ENCODE measurements at regions not wholly inside any gene's neighbourhood (a gene's known extent, or its start where the extent isn't known, plus 50 kb on each side); places are given as distances from the start of the nearest gene placed in this dataset.

DNA sequence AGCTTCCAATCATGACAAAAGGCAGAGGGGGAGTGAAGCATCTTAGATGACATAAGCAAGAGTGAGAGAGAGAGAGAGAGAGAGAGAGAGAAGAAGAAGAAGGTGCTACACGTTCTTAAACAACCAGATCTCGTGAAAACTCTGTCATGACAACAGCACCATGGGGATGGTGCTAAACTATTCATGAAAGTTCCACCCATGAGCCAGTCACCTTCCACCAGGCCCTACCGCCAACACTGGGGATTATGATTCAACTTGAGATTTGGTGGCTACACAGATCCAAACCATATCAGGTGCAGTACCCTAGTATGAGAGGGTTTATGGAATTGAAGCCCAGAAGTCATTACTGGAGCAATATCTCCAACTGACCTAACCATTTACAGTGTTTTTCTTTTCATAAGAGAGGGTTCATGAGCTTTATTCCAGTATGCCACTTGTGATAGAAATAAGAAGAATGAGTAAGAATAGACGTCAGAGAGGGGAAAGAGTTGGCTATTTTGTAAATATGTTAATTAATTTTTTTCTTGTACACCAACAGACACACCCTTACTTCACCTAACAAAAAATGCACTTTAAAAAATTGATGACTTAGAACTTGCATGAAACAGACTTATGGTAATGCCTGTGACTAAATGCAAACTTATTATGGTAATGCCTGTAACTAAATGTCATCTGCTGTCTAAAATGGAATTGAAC lies 680.4 kb upstream of the ITGA1 start:
- TF ChIP-seq, protein P1, sequence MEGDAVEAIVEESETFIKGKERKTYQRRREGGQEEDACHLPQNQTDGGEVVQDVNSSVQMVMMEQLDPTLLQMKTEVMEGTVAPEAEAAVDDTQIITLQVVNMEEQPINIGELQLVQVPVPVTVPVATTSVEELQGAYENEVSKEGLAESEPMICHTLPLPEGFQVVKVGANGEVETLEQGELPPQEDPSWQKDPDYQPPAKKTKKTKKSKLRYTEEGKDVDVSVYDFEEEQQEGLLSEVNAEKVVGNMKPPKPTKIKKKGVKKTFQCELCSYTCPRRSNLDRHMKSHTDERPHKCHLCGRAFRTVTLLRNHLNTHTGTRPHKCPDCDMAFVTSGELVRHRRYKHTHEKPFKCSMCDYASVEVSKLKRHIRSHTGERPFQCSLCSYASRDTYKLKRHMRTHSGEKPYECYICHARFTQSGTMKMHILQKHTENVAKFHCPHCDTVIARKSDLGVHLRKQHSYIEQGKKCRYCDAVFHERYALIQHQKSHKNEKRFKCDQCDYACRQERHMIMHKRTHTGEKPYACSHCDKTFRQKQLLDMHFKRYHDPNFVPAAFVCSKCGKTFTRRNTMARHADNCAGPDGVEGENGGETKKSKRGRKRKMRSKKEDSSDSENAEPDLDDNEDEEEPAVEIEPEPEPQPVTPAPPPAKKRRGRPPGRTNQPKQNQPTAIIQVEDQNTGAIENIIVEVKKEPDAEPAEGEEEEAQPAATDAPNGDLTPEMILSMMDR (IDR thresholded peaks at IDR 0.05; ENCODE audit: insufficient read depth, low read length, poor library complexity, severe bottlenecking), result no peak
- DNase-seq (ENCODE audit: low read depth), result no peak

DNA sequence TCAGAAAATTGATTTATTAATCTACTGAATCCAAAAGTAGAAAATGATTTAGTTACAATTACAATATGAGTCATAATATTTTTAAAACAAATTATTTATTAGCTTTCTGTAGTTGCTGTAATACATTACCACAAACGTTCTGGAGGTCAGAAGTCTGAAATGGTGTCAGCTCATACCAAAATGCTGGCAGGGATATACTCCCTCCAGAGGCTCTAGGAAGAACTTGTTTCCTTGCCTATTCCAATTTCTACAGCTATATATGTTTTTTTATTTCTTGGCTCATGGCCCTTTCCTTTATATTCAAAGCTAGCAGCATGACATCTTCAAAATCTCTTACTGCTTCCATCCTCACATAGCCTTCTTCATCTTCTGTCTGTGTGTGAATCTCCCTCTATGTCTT lies 667.9 kb upstream of the ITGA1 start:
- DNase-seq (ENCODE audit: low read depth), result no peak
- Histone ChIP-seq H3K36me3 (ENCODE audit: control insufficient read depth, insufficient read depth, low read length) (no peaks in the 10 kb centered on the region), H3K4me3 (ENCODE audit: low read depth, low read length) (no peak overlapping the region), H3K27me3 (ENCODE audit: control insufficient read depth, insufficient read depth, low read length) (no peaks in the 10 kb centered on the region)
- TF ChIP-seq, protein P1 (IDR thresholded peaks at IDR 0.05; ENCODE audit: insufficient read depth, low read length, poor library complexity, severe bottlenecking), result no peak

More for the DNA sequence above, 680.4 kb upstream of the ITGA1 start:
- no peaks in the 10 kb centered on the region for H3K27me3 ChIP-seq (ENCODE audit: control insufficient read depth, insufficient read depth, low read length)
- no peaks in the 10 kb centered on the region for H3K36me3 ChIP-seq (ENCODE audit: control insufficient read depth, insufficient read depth, low read length)
- no peak overlapping the region for H3K4me3 ChIP-seq (ENCODE audit: low read depth, low read length)

DNA sequence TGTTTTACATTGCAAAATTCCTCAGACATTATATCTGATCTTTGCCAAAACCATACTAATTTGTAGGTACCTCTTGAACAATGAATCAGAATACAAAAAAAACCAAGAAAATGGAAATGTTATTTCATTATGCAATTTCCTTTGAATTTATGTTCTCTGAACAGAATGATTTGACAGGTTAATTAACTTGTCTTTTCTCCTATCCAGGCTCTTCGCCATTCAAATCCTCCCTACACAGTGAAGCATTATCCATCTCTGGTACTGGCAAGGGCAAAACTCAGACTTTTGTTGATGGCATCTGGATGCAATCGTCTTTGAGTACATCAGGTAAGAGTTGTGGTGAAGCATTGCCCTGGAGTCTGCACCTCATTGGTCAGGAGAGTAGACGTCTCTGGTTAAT lies 655.7 kb upstream of the ITGA1 start:
- DNase-seq (ENCODE audit: low read depth), result no peak
- no peaks in the 10 kb centered on the region for H3K36me3 ChIP-seq (ENCODE audit: control insufficient read depth, insufficient read depth, low read length)
- no peaks in the 10 kb centered on the region for H3K27me3 ChIP-seq (ENCODE audit: control insufficient read depth, insufficient read depth, low read length)
- no peak overlapping the region for H3K4me3 ChIP-seq (ENCODE audit: low read depth, low read length)
- TF ChIP-seq, protein P1 (IDR thresholded peaks at IDR 0.05; ENCODE audit: insufficient read depth, low read length, poor library complexity, severe bottlenecking), result no peak

DNA sequence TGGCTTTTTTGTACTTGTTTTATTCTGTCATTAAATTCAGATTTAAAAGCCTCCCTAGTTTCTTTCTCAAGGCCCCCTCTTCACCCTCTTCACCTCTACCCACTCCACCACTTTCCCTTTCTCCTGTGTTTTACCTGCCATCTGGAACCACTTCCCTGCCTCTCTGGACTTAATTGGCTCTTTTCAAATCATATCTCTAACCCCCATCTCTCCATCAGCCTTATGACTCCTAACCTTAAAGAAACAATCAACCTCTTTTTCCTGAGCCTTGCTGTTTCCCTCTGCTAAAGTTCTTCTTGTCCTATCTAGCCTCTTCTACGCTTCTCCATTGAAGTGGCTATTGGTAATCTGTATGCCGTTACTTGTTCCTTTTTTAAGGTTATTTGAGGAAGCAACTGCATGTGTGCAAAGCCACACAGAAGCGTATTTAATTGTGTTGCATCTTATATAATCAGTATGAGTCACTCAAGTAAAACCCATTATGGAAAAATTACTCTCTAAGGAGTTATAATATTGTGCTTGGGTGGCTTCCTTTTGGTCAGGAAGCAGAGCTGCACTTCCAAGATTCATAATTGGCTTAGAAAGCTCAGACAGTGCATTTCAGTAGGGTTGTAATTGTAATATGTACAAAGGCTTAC lies 653.6 kb upstream of the ITGA1 start:
- Histone ChIP-seq H3K4me3 (ENCODE audit: low read depth, low read length) (no peak overlapping the region), H3K27me3 (ENCODE audit: control insufficient read depth, insufficient read depth, low read length) (no peaks in the 10 kb centered on the region), H3K36me3 (ENCODE audit: control insufficient read depth, insufficient read depth, low read length) (no peaks in the 10 kb centered on the region)
- no peak for DNase-seq (ENCODE audit: low read depth)
- TF ChIP-seq, protein P1 (IDR thresholded peaks at IDR 0.05; ENCODE audit: insufficient read depth, low read length, poor library complexity, severe bottlenecking), result no peak

DNA sequence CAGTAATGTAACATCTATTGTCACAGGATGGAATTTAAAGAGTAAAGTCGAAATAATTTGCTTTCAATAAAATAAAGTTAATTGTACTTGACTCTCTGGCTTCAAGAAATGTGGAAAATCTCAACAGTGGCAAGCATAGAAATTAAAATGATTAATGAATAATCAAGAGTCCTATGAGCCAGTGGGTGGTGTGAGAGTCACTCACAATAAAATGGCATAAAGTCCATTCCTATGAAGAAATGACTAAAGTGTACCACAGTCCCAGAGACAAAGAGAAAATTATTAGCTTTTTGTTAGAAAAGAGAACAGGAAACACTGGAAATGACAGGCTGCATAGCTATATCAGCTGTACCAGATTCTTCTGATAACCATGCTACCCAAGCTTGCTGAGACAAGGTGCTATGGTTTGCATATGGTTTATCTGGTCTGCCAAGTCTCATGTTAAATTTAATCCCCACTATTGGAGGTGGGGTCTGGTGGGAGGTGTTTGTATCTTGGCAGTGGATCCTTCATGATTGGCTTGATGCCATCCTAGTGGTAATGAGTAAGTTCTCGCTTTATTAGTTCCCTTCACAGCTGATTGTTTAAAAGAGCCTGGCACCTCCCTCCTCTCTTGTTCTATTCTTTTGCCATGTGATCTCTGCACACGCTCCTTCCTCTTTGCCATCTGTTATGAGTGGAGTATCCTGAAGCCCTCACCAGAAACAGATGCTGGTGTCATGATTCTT lies 647.7 kb upstream of the ITGA1 start:
- TF ChIP-seq, protein P1 (IDR thresholded peaks at IDR 0.05; ENCODE audit: insufficient read depth, low read length, poor library complexity, severe bottlenecking), result no peak
- no peak for DNase-seq (ENCODE audit: low read depth)
- Histone ChIP-seq H3K4me3 (ENCODE audit: low read depth, low read length) (no peak overlapping the region), H3K36me3 (ENCODE audit: control insufficient read depth, insufficient read depth, low read length) (no peaks in the 10 kb centered on the region), H3K27me3 (ENCODE audit: control insufficient read depth, insufficient read depth, low read length) (no peaks in the 10 kb centered on the region)

Measured in kidney epithelial cell (primary cell).